ENCODE measurements at regions not wholly inside any gene's neighbourhood (a gene's known extent, or its start where the extent isn't known, plus 50 kb on each side); places are given as distances from the start of the nearest gene placed in this dataset.
"Not testable (repeated sequence)": the region's sequence is repeated elsewhere in the genome, so short reads cannot be mapped to it uniquely, and the experiment has no call there.

GRCh38 chr7:29637374-29637773 is 73.7 kb downstream of the PRR15 start:
- no peak overlapping the region for H3K4me3 Mint-ChIP-seq (ENCODE audit: unreplicated experiment)
- no peaks in the 10 kb centered on the region for H3K9me3 Mint-ChIP-seq (ENCODE audit: unreplicated experiment)
- no peaks in the 10 kb centered on the region for H3K27me3 Mint-ChIP-seq (ENCODE audit: unreplicated experiment)
- DNase-seq: no peak
- H3K27ac Mint-ChIP-seq (ENCODE audit: unreplicated experiment): no peak overlapping the region
- H3K4me1 Mint-ChIP-seq (ENCODE audit: low read depth, unreplicated experiment): no peaks in the 10 kb centered on the region
- no peak for TF ChIP-seq CTCF (IDR thresholded peaks at IDR 0.05; ENCODE audit: partially characterized antibody, unreplicated experiment)
- H3K36me3 Mint-ChIP-seq (ENCODE audit: unreplicated experiment): no peaks in the 10 kb centered on the region

DNA sequence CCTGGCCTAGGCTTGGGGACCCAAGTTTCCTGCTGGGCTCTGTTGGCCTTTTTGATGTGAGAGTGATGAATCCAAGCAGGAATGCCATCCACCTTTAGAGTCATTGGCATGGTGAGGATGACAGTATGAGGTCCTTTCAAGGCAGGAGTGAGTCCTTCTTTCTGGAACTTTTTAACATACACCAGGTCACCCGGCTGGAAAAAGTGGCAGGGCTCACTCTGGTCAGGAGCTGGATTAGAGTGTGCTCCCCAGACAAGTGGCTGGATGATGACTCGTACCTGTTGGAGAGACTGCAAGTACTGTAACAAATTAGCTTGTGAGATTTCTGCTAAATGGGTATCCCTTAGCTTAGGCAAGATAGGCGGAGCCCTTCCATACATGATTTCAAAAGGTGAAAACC is 75.2 kb downstream of the PRR15 start:
- H3K27me3 Mint-ChIP-seq (ENCODE audit: unreplicated experiment); H3K9me3 Mint-ChIP-seq (ENCODE audit: unreplicated experiment); H3K4me3 Mint-ChIP-seq (ENCODE audit: unreplicated experiment); DNase-seq; H3K27ac Mint-ChIP-seq (ENCODE audit: unreplicated experiment); H3K4me1 Mint-ChIP-seq (ENCODE audit: low read depth, unreplicated experiment); H3K36me3 Mint-ChIP-seq (ENCODE audit: unreplicated experiment): not testable (repeated sequence)

DNA sequence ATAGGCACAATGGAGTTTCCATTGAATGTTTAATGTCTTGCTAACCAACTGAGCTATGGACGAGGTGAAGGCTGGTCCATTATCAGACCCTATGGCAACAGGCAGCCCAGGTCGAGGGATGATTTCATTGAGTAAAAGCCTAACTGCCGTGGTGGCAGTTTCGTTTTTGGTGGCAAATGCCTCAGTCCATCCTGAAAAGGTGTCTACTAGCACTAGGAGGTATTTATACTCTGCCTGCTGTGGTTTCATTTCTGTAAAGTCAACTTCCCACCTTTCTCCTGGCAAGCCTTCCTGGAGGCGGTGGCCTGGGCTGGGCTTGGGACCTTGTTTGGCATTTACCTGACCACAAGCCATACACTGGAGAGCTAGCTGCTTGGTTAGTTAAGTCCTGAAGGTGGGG is 75.8 kb downstream of the PRR15 start:
- Mint-ChIP-seq H3K4me3 (ENCODE audit: unreplicated experiment) (no peak overlapping the region), H3K27ac (ENCODE audit: unreplicated experiment) (no peak overlapping the region), H3K27me3 (ENCODE audit: unreplicated experiment) (no peaks in the 10 kb centered on the region), H3K9me3 (ENCODE audit: unreplicated experiment) (no peaks in the 10 kb centered on the region), H3K4me1 (ENCODE audit: low read depth, unreplicated experiment) (no peaks in the 10 kb centered on the region), H3K36me3 (ENCODE audit: unreplicated experiment) (no peaks in the 10 kb centered on the region)
- no peak for TF ChIP-seq CTCF (IDR thresholded peaks at IDR 0.05; ENCODE audit: partially characterized antibody, unreplicated experiment)
- DNase-seq: no peak

GRCh38 chr7:29639886-29640595 is 76.4 kb downstream of the PRR15 start:
- Mint-ChIP-seq H3K27ac (ENCODE audit: unreplicated experiment) (no peak overlapping the region), H3K4me1 (ENCODE audit: low read depth, unreplicated experiment) (no peaks in the 10 kb centered on the region), H3K4me3 (ENCODE audit: unreplicated experiment) (no peak overlapping the region), H3K27me3 (ENCODE audit: unreplicated experiment) (no peaks in the 10 kb centered on the region), H3K9me3 (ENCODE audit: unreplicated experiment) (no peaks in the 10 kb centered on the region), H3K36me3 (ENCODE audit: unreplicated experiment) (no peaks in the 10 kb centered on the region)
- no peak for DNase-seq
- no peak for TF ChIP-seq CTCF (IDR thresholded peaks at IDR 0.05; ENCODE audit: partially characterized antibody, unreplicated experiment)

DNA sequence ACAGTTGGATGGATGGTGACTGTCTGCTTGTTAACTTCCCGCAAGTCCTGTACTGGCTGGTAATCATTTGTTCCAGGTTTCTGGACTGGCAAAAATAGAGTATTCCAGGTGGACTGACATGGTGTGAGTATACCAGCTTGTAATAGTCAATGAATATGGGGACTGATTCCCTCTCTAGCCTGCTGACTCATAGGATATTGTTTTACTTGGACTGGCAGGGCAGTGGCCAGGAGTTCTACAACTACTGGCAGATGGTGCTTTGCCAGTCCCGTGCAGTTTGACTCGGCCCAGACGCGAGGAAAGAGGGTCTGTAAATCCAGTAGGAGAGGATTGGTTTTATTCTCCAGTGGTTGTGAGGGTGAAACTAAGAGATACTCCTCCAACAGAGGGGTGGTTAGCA is 78.0 kb downstream of the PRR15 start:
- no peaks in the 10 kb centered on the region for H3K4me1 Mint-ChIP-seq (ENCODE audit: low read depth, unreplicated experiment)
- H3K9me3 Mint-ChIP-seq (ENCODE audit: unreplicated experiment): no peaks in the 10 kb centered on the region
- H3K36me3 Mint-ChIP-seq (ENCODE audit: unreplicated experiment): no peaks in the 10 kb centered on the region
- TF ChIP-seq CTCF (IDR thresholded peaks at IDR 0.05; ENCODE audit: partially characterized antibody, unreplicated experiment): no peak
- H3K27ac Mint-ChIP-seq (ENCODE audit: unreplicated experiment): no peak overlapping the region
- H3K4me3 Mint-ChIP-seq (ENCODE audit: unreplicated experiment): no peak overlapping the region
- H3K27me3 Mint-ChIP-seq (ENCODE audit: unreplicated experiment): peaks cover 1% of the 10 kb centered on the region
- no peak for DNase-seq
